ENCODE measurements at regions not wholly inside any gene's neighbourhood (a gene's known extent, or its start where the extent isn't known, plus 50 kb on each side); places are given as distances from the start of the nearest gene placed in this dataset.

GRCh38 chr12:70971001-70971794 is 50.7 kb upstream of the PTPRR start:
- TF ChIP-seq CTCF (conservative IDR thresholded peaks at IDR 0.05 in 1 of 2, IDR thresholded peaks at IDR 0.05 in 1 of 2; ENCODE audit: extremely low read depth in 1 of 2, insufficient read depth in 1 of 2, low read depth in 1 of 2, low read length in 2 of 2) (no peak), EZH2 (IDR thresholded peaks at IDR 0.05; ENCODE audit: borderline replicate concordance, low read length) (no peak)
